Progenitor cell of endocrine pancreas (in vitro differentiated cells): ENCODE measurements at regions not wholly inside any gene's neighbourhood (a gene's known extent, or its start where the extent isn't known, plus 50 kb on each side); places are given as distances from the start of the nearest gene placed in this dataset.

Experiments
- DNase-seq: peaks from one replicate; pipeline ENCODE4 v3.0.0; 2021; ENCODE audit warnings: low spot score; ENCODE audit not compliant: unreplicated experiment
- H3K27ac Mint-ChIP-seq: 2 replicates; pipeline ENCODE4 v1.8.0; 2021; ENCODE audit warnings: mild to moderate bottlenecking, moderate library complexity, mixed read lengths
- H3K27me3 Mint-ChIP-seq: 2 replicates; pipeline ENCODE4 v1.8.0; 2021; ENCODE audit warnings: mixed read lengths
- H3K36me3 Mint-ChIP-seq: 2 replicates; pipeline ENCODE4 v1.8.0; 2022; ENCODE audit warnings: mixed read lengths; ENCODE audit not compliant: insufficient read depth
- H3K4me1 Mint-ChIP-seq: 2 replicates; pipeline ENCODE4 v1.8.0; 2021; ENCODE audit warnings: low read depth, mixed read lengths
- H3K4me3 Mint-ChIP-seq: 2 replicates; pipeline ENCODE4 v1.8.0; 2021; ENCODE audit warnings: low read depth, mild to moderate bottlenecking, moderate library complexity, mixed read lengths
- H3K9me3 Mint-ChIP-seq: 2 replicates; pipeline ENCODE4 v1.8.0; 2021; ENCODE audit warnings: low read depth, mixed read lengths
- TF ChIP-seq, protein P1 (sequence below): fragments of 200-600 bp; sonication (generic); IDR thresholded peaks from one replicate; pipeline ENCODE4 v1.5.0; 2021; ENCODE audit warnings: antibody characterized with exemption, mild to moderate bottlenecking; ENCODE audit not compliant: unreplicated experiment

DNA sequence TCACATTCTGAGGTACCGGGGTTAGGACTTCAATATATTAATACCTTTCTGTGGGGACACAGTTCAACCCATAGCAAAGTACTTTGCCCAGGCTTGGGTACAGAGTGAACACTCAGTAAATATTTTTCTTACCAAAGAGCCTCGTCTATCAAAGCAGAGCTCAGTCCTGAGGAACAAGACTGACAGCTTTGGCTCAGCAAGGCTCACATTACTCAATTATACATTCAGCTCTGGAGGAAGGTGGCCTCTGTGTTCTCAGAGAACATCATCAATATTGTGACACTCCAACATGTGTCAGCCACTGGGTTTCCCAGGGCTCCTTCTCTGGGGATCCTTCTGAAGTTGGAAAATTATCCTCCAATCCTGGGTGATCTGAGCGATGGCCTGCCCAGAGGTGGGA lies 186.4 kb downstream of the NMUR2 start:
- TF ChIP-seq, protein P1, sequence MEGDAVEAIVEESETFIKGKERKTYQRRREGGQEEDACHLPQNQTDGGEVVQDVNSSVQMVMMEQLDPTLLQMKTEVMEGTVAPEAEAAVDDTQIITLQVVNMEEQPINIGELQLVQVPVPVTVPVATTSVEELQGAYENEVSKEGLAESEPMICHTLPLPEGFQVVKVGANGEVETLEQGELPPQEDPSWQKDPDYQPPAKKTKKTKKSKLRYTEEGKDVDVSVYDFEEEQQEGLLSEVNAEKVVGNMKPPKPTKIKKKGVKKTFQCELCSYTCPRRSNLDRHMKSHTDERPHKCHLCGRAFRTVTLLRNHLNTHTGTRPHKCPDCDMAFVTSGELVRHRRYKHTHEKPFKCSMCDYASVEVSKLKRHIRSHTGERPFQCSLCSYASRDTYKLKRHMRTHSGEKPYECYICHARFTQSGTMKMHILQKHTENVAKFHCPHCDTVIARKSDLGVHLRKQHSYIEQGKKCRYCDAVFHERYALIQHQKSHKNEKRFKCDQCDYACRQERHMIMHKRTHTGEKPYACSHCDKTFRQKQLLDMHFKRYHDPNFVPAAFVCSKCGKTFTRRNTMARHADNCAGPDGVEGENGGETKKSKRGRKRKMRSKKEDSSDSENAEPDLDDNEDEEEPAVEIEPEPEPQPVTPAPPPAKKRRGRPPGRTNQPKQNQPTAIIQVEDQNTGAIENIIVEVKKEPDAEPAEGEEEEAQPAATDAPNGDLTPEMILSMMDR: no peak
- no peaks in the 10 kb centered on the region for H3K36me3 Mint-ChIP-seq
- no peak overlapping the region for H3K4me3 Mint-ChIP-seq
- peaks cover 8% of the 10 kb centered on the region for H3K4me1 Mint-ChIP-seq
- DNase-seq: no peak
- H3K27ac Mint-ChIP-seq: peak overlapping the region; percentile 15
- H3K27me3 Mint-ChIP-seq: no peaks in the 10 kb centered on the region
- peaks cover 3% of the 10 kb centered on the region for H3K9me3 Mint-ChIP-seq

DNA sequence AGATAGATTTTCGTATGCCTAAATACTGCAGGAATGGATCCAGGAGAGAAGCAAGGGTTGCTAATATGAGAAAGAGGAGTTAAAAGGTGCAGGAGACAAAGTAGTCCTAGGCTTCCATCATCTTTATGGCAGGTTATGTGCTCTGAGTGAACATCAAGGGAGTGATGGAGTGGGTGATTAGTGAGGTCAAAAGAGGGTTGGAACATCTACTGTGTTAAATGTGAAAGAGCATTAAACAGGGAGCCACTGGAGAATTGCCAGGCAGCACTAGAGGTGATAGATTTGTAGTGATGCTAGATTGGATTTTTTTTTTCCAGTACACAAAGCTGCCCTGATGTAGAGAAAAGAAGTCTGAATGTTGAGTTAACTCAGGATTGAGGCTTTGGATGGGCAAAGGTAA lies 199.3 kb downstream of the NMUR2 start:
- no peak overlapping the region for H3K27ac Mint-ChIP-seq
- TF ChIP-seq, protein P1: no peak
- H3K4me3 Mint-ChIP-seq: no peak overlapping the region
- no peak for DNase-seq
- H3K27me3 Mint-ChIP-seq: no peaks in the 10 kb centered on the region
- no peaks in the 10 kb centered on the region for H3K36me3 Mint-ChIP-seq
- no peaks in the 10 kb centered on the region for H3K4me1 Mint-ChIP-seq
- H3K9me3 Mint-ChIP-seq: no peaks in the 10 kb centered on the region

DNA sequence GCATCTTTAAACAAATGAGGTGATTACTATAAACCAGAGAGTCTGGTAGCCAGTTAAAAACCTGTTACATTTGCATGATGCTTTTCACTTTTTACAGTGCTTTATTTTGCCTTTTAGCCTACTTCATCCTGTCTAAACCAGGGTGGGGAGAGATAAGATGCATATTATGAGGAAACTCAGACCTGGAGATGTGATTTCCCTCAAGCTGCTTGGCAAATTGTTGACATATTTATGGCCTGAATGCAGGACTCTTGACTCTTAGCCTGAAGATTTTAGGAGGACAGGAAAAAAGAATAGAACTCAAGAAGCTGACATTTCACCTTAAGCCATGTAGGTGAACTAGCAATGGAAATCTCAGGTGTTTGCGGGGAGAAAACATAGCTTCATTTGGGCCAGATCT lies 202.8 kb downstream of the NMUR2 start:
- TF ChIP-seq, protein P1: no peak
- Mint-ChIP-seq H3K27me3 (no peaks in the 10 kb centered on the region), H3K36me3 (no peaks in the 10 kb centered on the region), H3K4me3 (no peak overlapping the region), H3K4me1 (no peaks in the 10 kb centered on the region), H3K9me3 (no peaks in the 10 kb centered on the region), H3K27ac (no peak overlapping the region)
- no peak for DNase-seq

DNA sequence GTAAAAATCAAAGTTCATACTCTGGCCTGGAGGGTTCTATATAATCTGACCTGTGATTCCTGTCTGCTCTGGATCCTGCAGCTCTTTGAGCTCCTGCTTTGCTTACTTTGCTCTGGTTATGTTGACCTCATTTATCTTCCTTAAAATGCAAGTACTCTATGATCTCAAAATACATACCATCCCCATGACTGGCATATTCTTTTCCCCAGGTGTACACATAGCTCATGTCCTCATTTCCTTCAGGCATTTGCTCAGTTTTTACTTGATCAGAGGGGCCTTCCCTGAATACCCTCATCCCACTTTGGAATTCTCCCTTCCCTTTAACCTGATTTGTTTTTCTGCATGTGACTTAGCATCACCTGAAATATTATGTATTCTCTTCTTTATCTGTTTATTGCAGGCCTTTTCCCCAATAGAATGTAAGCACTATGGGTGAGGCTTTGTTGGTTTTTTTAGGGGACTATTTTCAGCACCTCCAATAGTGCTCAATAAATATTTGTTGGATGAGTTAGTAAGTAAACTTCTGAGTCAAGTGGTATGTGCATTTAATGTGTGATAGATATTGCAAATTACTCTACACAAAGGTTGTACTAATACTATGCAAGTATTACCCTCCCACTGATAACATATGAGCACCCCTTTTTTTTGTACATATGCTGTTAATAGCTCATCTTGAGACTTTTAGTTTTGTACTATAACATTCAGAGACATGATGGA lies 211.5 kb downstream of the NMUR2 start:
- no peak for DNase-seq
- Mint-ChIP-seq H3K27me3 (no peaks in the 10 kb centered on the region), H3K27ac (no peak overlapping the region), H3K36me3 (no peaks in the 10 kb centered on the region), H3K4me3 (no peak overlapping the region), H3K4me1 (peaks cover 4% of the 10 kb centered on the region), H3K9me3 (peaks cover 10% of the 10 kb centered on the region)
- TF ChIP-seq, protein P1: no peak

DNA sequence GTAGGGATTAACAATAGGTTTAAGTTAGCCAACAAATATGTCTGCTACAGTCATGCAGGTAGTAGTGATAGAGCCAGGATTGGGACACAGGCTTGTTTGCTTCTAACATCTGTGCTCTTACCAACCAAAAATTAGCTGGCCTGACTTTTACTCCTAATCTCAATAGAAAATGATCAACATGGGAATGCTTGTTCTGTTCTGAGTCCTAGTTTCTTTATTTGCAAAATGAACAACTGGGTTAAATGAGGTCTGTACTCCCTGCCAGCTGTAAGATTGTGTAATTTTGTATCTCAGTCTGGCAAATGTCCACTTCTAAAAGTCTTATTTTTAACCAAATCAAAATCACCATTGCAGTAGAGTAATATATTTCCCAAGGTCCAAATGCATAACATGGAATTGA lies 216.8 kb downstream of the NMUR2 start:
- peaks cover 10% of the 10 kb centered on the region for H3K9me3 Mint-ChIP-seq
- peaks cover 4% of the 10 kb centered on the region for H3K4me1 Mint-ChIP-seq
- TF ChIP-seq, protein P1: no peak
- H3K27me3 Mint-ChIP-seq: no peaks in the 10 kb centered on the region
- H3K27ac Mint-ChIP-seq: no peak overlapping the region
- DNase-seq: no peak
- no peaks in the 10 kb centered on the region for H3K36me3 Mint-ChIP-seq
- no peak overlapping the region for H3K4me3 Mint-ChIP-seq
